OCI-LY7 (cell line): ENCODE measurements at regions not wholly inside any gene's neighbourhood (a gene's known extent, or its start where the extent isn't known, plus 50 kb on each side); places are given as distances from the start of the nearest gene placed in this dataset.

Source experiments
- CTCF ChIP-seq: fragments of 200-600 bp; sonication (generic); conservative IDR thresholded peaks from 2 replicates; pipeline ENCODE4 v1.5.1; 2014; ENCODE audit warnings: mild to moderate bottlenecking, antibody characterized with exemption, low read length, moderate library complexity, mixed read lengths
- EZH2phosphoT487 ChIP-seq: fragments of 200-600 bp; sonication (generic); IDR thresholded peaks from 2 replicates; pipeline ENCODE4 v1.6.1; 2018; ENCODE audit warnings: low read depth, borderline replicate concordance, mild to moderate bottlenecking, mixed run types, antibody characterized with exemption, low read length, moderate library complexity, mixed read lengths

DNA sequence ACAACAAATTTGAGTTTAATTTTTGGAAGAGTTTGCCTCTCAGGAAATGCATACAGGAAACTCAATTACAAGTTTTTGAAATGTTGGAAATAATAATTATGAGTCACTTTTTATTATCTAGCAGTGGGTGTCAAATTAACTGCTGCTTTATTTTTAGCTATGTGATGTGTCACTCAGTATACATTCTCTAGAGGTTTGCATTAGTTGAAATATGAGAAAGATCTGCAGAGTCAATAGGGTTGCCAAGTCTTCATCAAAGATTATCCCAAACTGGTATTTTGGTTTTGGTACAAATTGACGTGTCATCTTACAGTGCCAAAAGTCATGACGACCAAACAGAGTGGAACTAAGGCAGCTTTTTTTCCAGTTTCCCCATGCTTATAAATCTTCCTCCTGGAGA is 54.3 kb upstream of the DIPK1A start:
- TF ChIP-seq CTCF, result no peak
- TF ChIP-seq EZH2phosphoT487, result no peak
